Endothelial cell (in vitro differentiated cells): ENCODE measurements at regions not wholly inside any gene's neighbourhood (a gene's known extent, or its start where the extent isn't known, plus 50 kb on each side); places are given as distances from the start of the nearest gene placed in this dataset.

ENCODE experiments used
- DNase-seq: peaks from one replicate; pipeline ENCODE4 v3.0.0; 2021; ENCODE audit warnings: low spot score
- H3K27ac Mint-ChIP-seq: one replicate; pipeline ENCODE4 v1.8.0; 2021; ENCODE audit warnings: mixed read lengths, inconsistent platforms; ENCODE audit not compliant: unreplicated experiment
- H3K27me3 Mint-ChIP-seq: one replicate; pipeline ENCODE4 v1.8.0; 2021; ENCODE audit warnings: mild to moderate bottlenecking, moderate library complexity, mixed read lengths, inconsistent platforms; ENCODE audit not compliant: unreplicated experiment
- H3K36me3 Mint-ChIP-seq: one replicate; pipeline ENCODE4 v1.8.0; 2021; ENCODE audit warnings: mild to moderate bottlenecking, low read depth, mixed read lengths, inconsistent platforms; ENCODE audit not compliant: unreplicated experiment
- H3K4me1 Mint-ChIP-seq: one replicate; pipeline ENCODE4 v1.8.0; 2021; ENCODE audit warnings: mild to moderate bottlenecking, mixed read lengths, inconsistent platforms; ENCODE audit not compliant: unreplicated experiment
- H3K4me3 Mint-ChIP-seq: one replicate; pipeline ENCODE4 v1.8.0; 2021; ENCODE audit warnings: mild to moderate bottlenecking, mixed read lengths, inconsistent platforms; ENCODE audit not compliant: unreplicated experiment
- H3K9me3 Mint-ChIP-seq: one replicate; pipeline ENCODE4 v1.8.0; 2021; ENCODE audit warnings: mixed read lengths, inconsistent platforms; ENCODE audit not compliant: unreplicated experiment
- CTCF ChIP-seq: fragments of 200-600 bp; sonication (generic); IDR thresholded peaks from one replicate; pipeline ENCODE4 v1.5.0; 2021; ENCODE audit warnings: antibody characterized with exemption; ENCODE audit not compliant: unreplicated experiment

GRCh38 chr6:139643986-139644385 lies 269.5 kb upstream of the CITED2 start:
- Mint-ChIP-seq H3K27ac (no peak overlapping the region), H3K27me3 (peaks cover 3% of the 10 kb centered on the region), H3K4me3 (no peak overlapping the region), H3K4me1 (peaks cover 4% of the 10 kb centered on the region), H3K36me3 (no peaks in the 10 kb centered on the region), H3K9me3 (no peaks in the 10 kb centered on the region)
- DNase-seq, result no peak
- TF ChIP-seq CTCF, result no peak

- peaks cover 3% of the 10 kb centered on the region for H3K27me3 Mint-ChIP-seq
- no peak for TF ChIP-seq CTCF
- DNase-seq, result no peak
- no peaks in the 10 kb centered on the region for H3K4me1 Mint-ChIP-seq
- H3K4me3 Mint-ChIP-seq, result no peak overlapping the region
- no peak overlapping the region for H3K27ac Mint-ChIP-seq
- H3K36me3 Mint-ChIP-seq, result no peaks in the 10 kb centered on the region
- no peaks in the 10 kb centered on the region for H3K9me3 Mint-ChIP-seq
Measured at GRCh38 chr6:139642346-139642745, 267.9 kb upstream of the CITED2 start.

GRCh38 chr6:139641376-139641775 lies 266.9 kb upstream of the CITED2 start:
- DNase-seq, result no peak
- no peak overlapping the region for H3K27ac Mint-ChIP-seq
- no peaks in the 10 kb centered on the region for H3K9me3 Mint-ChIP-seq
- TF ChIP-seq CTCF, result no peak
- H3K4me3 Mint-ChIP-seq, result no peak overlapping the region
- peaks cover 3% of the 10 kb centered on the region for H3K27me3 Mint-ChIP-seq
- no peaks in the 10 kb centered on the region for H3K4me1 Mint-ChIP-seq
- H3K36me3 Mint-ChIP-seq, result no peaks in the 10 kb centered on the region

DNA sequence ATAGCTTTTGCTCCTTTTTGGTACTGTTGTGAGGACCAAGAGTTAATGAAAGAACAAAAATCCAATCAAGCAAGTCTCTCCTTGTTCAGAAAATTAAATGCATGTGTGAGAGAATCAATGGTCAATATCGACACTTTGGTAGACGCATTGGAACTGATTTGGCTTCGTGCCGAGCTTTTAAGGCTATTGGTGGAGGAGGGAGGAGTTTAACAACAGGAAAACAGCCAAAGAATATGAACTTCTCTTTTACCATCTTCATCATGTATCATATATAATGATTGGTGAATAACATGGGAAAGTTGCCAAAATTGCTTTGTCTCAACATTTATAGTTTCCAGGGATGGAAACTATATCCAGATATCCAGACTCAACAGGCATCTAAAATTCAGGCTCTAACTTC lies 266.5 kb upstream of the CITED2 start:
- peaks cover 3% of the 10 kb centered on the region for H3K27me3 Mint-ChIP-seq
- DNase-seq, result no peak
- TF ChIP-seq CTCF, result no peak
- H3K9me3 Mint-ChIP-seq, result no peaks in the 10 kb centered on the region
- no peak overlapping the region for H3K4me3 Mint-ChIP-seq
- no peaks in the 10 kb centered on the region for H3K36me3 Mint-ChIP-seq
- no peak overlapping the region for H3K27ac Mint-ChIP-seq
- H3K4me1 Mint-ChIP-seq, result no peaks in the 10 kb centered on the region

GRCh38 chr6:139640448-139640847 lies 266.0 kb upstream of the CITED2 start:
- Mint-ChIP-seq H3K4me3 (no peak overlapping the region), H3K27ac (no peak overlapping the region), H3K36me3 (no peaks in the 10 kb centered on the region), H3K9me3 (no peaks in the 10 kb centered on the region), H3K4me1 (no peaks in the 10 kb centered on the region), H3K27me3 (peaks cover 3% of the 10 kb centered on the region)
- no peak for DNase-seq
- no peak for TF ChIP-seq CTCF
